ENCODE measurements at regions not wholly inside any gene's neighbourhood (a gene's known extent, or its start where the extent isn't known, plus 50 kb on each side); places are given as distances from the start of the nearest gene placed in this dataset.
"Not testable (repeated sequence)": the region's sequence is repeated elsewhere in the genome, so short reads cannot be mapped to it uniquely, and the experiment has no call there.

- DNase-seq (ENCODE audit: low read depth, low spot score): no peak
- no peak for TF ChIP-seq CTCF (IDR thresholded peaks at IDR 0.05; ENCODE audit: low read depth, low read length)
- in situ Hi-C loops (cut with HindIII; ENCODE audit: low sequenced_read_pairs): no loop called here
- no peak overlapping the region for H3K4me3 ChIP-seq (ENCODE audit: low read depth, low read length)
Observed at GRCh38 chr5:90325093-90325492, 84.5 kb downstream of the CETN3 start.

- in situ Hi-C loops (cut with HindIII; ENCODE audit: low sequenced_read_pairs); DNase-seq (ENCODE audit: low read depth, low spot score); H3K4me3 ChIP-seq (ENCODE audit: low read depth, low read length): not testable (repeated sequence)
Observed at GRCh38 chr5:90320348-90320747, 89.2 kb downstream of the CETN3 start.

DNA sequence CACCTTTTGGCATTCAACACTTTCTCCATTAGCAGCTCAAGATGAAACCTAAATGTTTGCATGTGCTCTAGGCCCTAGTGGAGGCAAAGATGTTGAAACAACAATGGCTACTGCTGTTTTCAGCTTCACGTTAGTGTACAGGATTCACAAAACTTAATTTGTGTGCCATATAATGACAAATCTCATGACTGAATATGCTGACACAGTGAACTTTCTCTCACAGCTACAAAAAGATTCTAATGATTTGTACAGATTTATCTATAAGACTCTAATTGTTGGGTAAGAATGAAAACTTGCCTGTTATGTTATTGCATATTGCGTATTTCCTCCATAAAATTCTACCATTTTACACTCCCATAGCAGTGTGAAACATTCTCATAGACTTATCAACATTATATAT, 97.5 kb downstream of the CETN3 start:
- no peak for DNase-seq (ENCODE audit: low read depth, low spot score)
- in situ Hi-C loops (cut with HindIII; ENCODE audit: low sequenced_read_pairs): no loop called here
- TF ChIP-seq CTCF (IDR thresholded peaks at IDR 0.05; ENCODE audit: low read depth, low read length): no peak

GRCh38 chr5:90311401-90311800, 98.2 kb downstream of the CETN3 start:
- TF ChIP-seq CTCF (IDR thresholded peaks at IDR 0.05; ENCODE audit: low read depth, low read length): no peak
- no peak for DNase-seq (ENCODE audit: low read depth, low spot score)
- in situ Hi-C loops (cut with HindIII; ENCODE audit: low sequenced_read_pairs): no loop called here
- no peak overlapping the region for H3K4me3 ChIP-seq (ENCODE audit: low read depth, low read length)

More for the DNA sequence above, 97.5 kb downstream of the CETN3 start:
- H3K4me3 ChIP-seq (ENCODE audit: low read depth, low read length): no peak overlapping the region

- no peak for DNase-seq (ENCODE audit: low read depth, low spot score)
- no peak for TF ChIP-seq CTCF (IDR thresholded peaks at IDR 0.05; ENCODE audit: low read depth, low read length)
- H3K4me3 ChIP-seq (ENCODE audit: low read depth, low read length): no peak overlapping the region
- in situ Hi-C loops (cut with HindIII; ENCODE audit: low sequenced_read_pairs): no loop called here
Observed at GRCh38 chr5:90308787-90309585, 100.6 kb downstream of the CETN3 start.

DNA sequence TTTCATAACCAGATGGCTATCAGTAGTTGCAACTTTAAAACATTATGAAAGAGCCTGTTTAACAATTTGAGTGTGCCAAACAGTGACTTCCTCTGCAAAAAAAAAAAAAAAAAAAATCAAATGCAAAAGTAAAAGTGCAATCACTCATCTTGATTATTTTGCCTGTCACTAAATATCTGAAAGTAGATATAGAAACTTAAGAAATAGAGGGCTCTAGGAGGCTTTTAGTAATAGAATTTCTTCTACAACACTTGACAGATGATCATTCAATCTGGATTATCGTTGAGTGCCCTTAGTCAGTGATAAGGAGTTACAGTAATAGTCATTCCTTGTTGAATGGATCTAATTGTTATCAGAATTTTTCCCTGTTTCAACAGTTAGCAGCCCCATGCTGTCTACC, 101.8 kb downstream of the CETN3 start:
- in situ Hi-C loops (cut with HindIII; ENCODE audit: low sequenced_read_pairs): no loop called here
- TF ChIP-seq CTCF (IDR thresholded peaks at IDR 0.05; ENCODE audit: low read depth, low read length): no peak
- DNase-seq (ENCODE audit: low read depth, low spot score): no peak
- H3K4me3 ChIP-seq (ENCODE audit: low read depth, low read length): no peak overlapping the region

DNA sequence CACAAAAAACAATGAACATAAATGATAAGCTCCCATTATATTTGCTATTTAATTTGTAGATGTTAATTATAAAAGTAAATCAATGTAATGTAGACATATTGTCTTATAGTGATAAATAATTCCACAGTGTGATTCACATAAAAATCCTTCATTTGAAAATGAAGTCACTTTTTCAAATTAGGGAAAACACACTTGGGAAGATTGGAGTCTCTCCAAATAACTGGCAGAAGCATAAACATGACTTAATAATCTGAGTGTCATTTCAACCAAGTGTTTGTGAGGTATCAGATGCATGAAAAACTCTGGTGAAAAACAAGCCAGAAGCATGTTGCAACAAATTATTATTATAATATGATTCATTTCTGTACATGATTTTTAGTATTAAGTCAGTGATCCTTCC, 102.2 kb downstream of the CETN3 start:
- no peak for DNase-seq (ENCODE audit: low read depth, low spot score)
- TF ChIP-seq CTCF (IDR thresholded peaks at IDR 0.05; ENCODE audit: low read depth, low read length): no peak
- H3K4me3 ChIP-seq (ENCODE audit: low read depth, low read length): no peak overlapping the region
- in situ Hi-C loops (cut with HindIII; ENCODE audit: low sequenced_read_pairs): no loop called here
